Endothelial cell of umbilical vein (primary cell): ENCODE measurements at regions not wholly inside any gene's neighbourhood (a gene's known extent, or its start where the extent isn't known, plus 50 kb on each side); places are given as distances from the start of the nearest gene placed in this dataset.

ENCODE experiments used
- BruUV-seq: library from RNA; stranded (reverse); fragments of 400-500 nt; replicated peaks from 2 replicates; lab custom pipeline; 2021; lab: Mats Ljungman, UMichigan
- CTCF ChIA-PET: fragments of 300-600, 350-600 bp; sonication (Branson Sonifier 250); formaldehyde crosslinking; loops from one replicate; lab custom pipeline; 2021; ENCODE audit warnings: antibody characterized with exemption, inconsistent platforms; lab: Charles Lee
- POLR2A ChIA-PET: fragments of 300-600, 350-600 bp; sonication (Branson Sonifier 250); formaldehyde crosslinking; loops from one replicate; lab custom pipeline; 2021; ENCODE audit warnings: antibody characterized with exemption, inconsistent platforms; lab: Charles Lee
- DNase-seq: peaks from one replicate; pipeline ENCODE4 v3.0.0-alpha.2; 2011; ENCODE audit warnings: low read depth, low spot score
- FAIRE-seq: peaks from 2 replicates; lab custom pipeline; 2011; peaks lifted over from hg19 to GRCh38; lab: Jason Lieb, UNC
- H2AFZ ChIP-seq: 2 replicates; pipeline ENCODE4 v1.6.0; 2012; ENCODE audit warnings: low read depth, low read length, control low read depth, inconsistent platforms
- H3K27ac ChIP-seq: 2 replicates; pipeline ENCODE4 v1.5.1; 2011; ENCODE audit warnings: low read depth, mild to moderate bottlenecking, control low read depth, low read length, moderate library complexity; ENCODE audit not compliant: insufficient read depth
- H3K27me3 ChIP-seq, 2 experiments: 2 replicates each; pipeline versions ENCODE4 v1.6.0 to v1.6.1; 2011; ENCODE audit warnings: low read length in 2 of 2, mixed read lengths in 1 of 2; ENCODE audit not compliant: control insufficient read depth in 2 of 2, insufficient read depth in 2 of 2
- H3K36me3 ChIP-seq, 2 experiments: 2 replicates in 1 of 2; 3 replicates in 1 of 2; pipeline ENCODE4 v1.5.1; 2011; ENCODE audit warnings: low read length in 2 of 2, mild to moderate bottlenecking in 1 of 2, moderate library complexity in 1 of 2; ENCODE audit not compliant: control insufficient read depth in 2 of 2, insufficient read depth in 2 of 2; ENCODE audit errors: extremely low read depth in 1 of 2
- H3K4me1 ChIP-seq: 3 replicates; pipeline ENCODE4 v1.5.1; 2011; ENCODE audit warnings: mild to moderate bottlenecking, low read length; ENCODE audit not compliant: control insufficient read depth, insufficient read depth; ENCODE audit errors: extremely low read depth
- H3K4me2 ChIP-seq: 2 replicates; pipeline ENCODE4 v1.6.1; 2011; ENCODE audit warnings: low read length, control low read depth, mixed read lengths; ENCODE audit not compliant: insufficient read depth
- H3K4me3 ChIP-seq, 3 experiments: fragments of 200-600 bp in 1 of 3; sonication (generic), shearing (Covaris generic) in 1 of 3; replicated peaks in 1 of 3; 2 replicates each; pipeline ENCODE4 v1.5.1; 2011 to 2016; ENCODE audit warnings: control low read depth in 3 of 3, low read length in 3 of 3, mild to moderate bottlenecking in 2 of 3, inconsistent platforms in 1 of 3, low read depth in 1 of 3, moderate library complexity in 1 of 3; ENCODE audit not compliant: insufficient read depth in 1 of 3
- H3K79me2 ChIP-seq: 2 replicates; pipeline ENCODE4 v1.6.0; 2012; ENCODE audit warnings: low read length, inconsistent platforms; ENCODE audit not compliant: control insufficient read depth, insufficient read depth
- H3K9ac ChIP-seq: replicated peaks from 2 replicates; pipeline ENCODE3; 2011; ENCODE audit warnings: low read length, control low read depth; ENCODE audit not compliant: insufficient read depth; ENCODE audit errors: extremely low read depth
- H3K9me1 ChIP-seq: replicated peaks from 3 replicates; pipeline ENCODE4 v1.6.0; 2011; ENCODE audit warnings: mild to moderate bottlenecking, low read length; ENCODE audit not compliant: control insufficient read depth, insufficient read depth; ENCODE audit errors: extremely low read depth
- H3K9me3 ChIP-seq: replicated peaks from 2 replicates; pipeline ENCODE4 v1.5.1; 2012; ENCODE audit warnings: low read length, inconsistent platforms; ENCODE audit not compliant: control insufficient read depth, insufficient read depth
- H4K20me1 ChIP-seq: replicated peaks from 2 replicates; pipeline ENCODE3; 2011; ENCODE audit warnings: mild to moderate bottlenecking, low read length; ENCODE audit not compliant: control insufficient read depth, insufficient read depth; ENCODE audit errors: extremely low read depth
- CTCF ChIP-seq, 2 donors: IDR thresholded peaks; 1 replicate in 1 of 2; 2 replicates in 1 of 2; pipeline ENCODE4 v1.5.1; 2011; ENCODE audit warnings: low read length in 2 of 2, mild to moderate bottlenecking in 2 of 2, moderate library complexity in 2 of 2, control low read depth in 1 of 2, inconsistent platforms in 1 of 2, low read depth in 1 of 2; ENCODE audit not compliant: insufficient read depth in 1 of 2; ENCODE audit errors: extremely low read depth in 1 of 2
- EZH2 ChIP-seq: IDR thresholded peaks from 2 replicates; pipeline ENCODE4 v1.6.1; 2012; ENCODE audit warnings: borderline replicate concordance, low read depth, mild to moderate bottlenecking, moderate library complexity, low read length, inconsistent platforms; ENCODE audit not compliant: severe bottlenecking
- FOS ChIP-seq: IDR thresholded peaks from 2 replicates; pipeline ENCODE4 v1.6.1; 2011; ENCODE audit warnings: mild to moderate bottlenecking, low read length, moderate library complexity, borderline replicate concordance; ENCODE audit not compliant: insufficient read depth
- GATA2 ChIP-seq: IDR thresholded peaks from 2 replicates; pipeline ENCODE4 v1.7.0; 2011; ENCODE audit warnings: low read depth, mild to moderate bottlenecking, moderate library complexity, mixed read lengths, low read length; ENCODE audit not compliant: insufficient read length, insufficient read depth
- JUN ChIP-seq: IDR thresholded peaks from 2 replicates; pipeline ENCODE4 v1.6.1; 2011; ENCODE audit warnings: borderline replicate concordance, low read depth; ENCODE audit not compliant: insufficient read length, insufficient read depth
- MAX ChIP-seq: IDR thresholded peaks from 2 replicates; pipeline ENCODE4 v1.6.1; 2011; ENCODE audit not compliant: insufficient read depth, insufficient read length
- MYC ChIP-seq: IDR thresholded peaks from one replicate; pipeline ENCODE4 v1.6.1; 2011; ENCODE audit warnings: mild to moderate bottlenecking, low read depth, low read length
- POLR2A ChIP-seq: IDR thresholded peaks from 2 replicates; pipeline ENCODE4 v1.6.1; 2012; ENCODE audit warnings: low read depth, mild to moderate bottlenecking, control low read depth, low read length
- POLR2AphosphoS5 ChIP-seq: IDR thresholded peaks from 2 replicates; pipeline ENCODE4 v1.6.1; 2012; ENCODE audit warnings: low read depth, mild to moderate bottlenecking, control low read depth, low read length, moderate library complexity; ENCODE audit not compliant: insufficient read depth
- dilution Hi-C: fragments of 300-500 bp; cut with MboI; formaldehyde crosslinking; loops from one replicate; pipeline ENCODE4 v1.15.0; 2019; ENCODE audit warnings: low sequenced_read_pairs; ENCODE audit not compliant: extremely low pct_ligation_motif_present
- intact Hi-C: fragments of 100-400 bp; cut with micrococcal nuclease; formaldehyde crosslinking; loops from one replicate; pipeline ENCODE4 v1.10.0; 2022

GRCh38 chr5:54905942-54906537, 79.4 kb downstream of the ESM1 start:
- Histone ChIP-seq H3K36me3 (no peaks in the 10 kb centered on the region), H3K4me1 (peaks cover 39% of the 10 kb centered on the region), H3K27ac (no peak overlapping the region), H3K79me2 (no peaks in the 10 kb centered on the region), H3K27me3 (no peaks in the 10 kb centered on the region), H4K20me1 (no peaks in the 10 kb centered on the region), H3K9me1 (no peaks in the 10 kb centered on the region), H3K4me2 (peak overlapping the region; percentile 71), H2AFZ (no peak overlapping the region), H3K4me3 (peak overlapping the region in 1 of 3 experiments; percentile 7), H3K9ac (peak overlapping the region; percentile 34), H3K9me3 (no peaks in the 10 kb centered on the region)
- POLR2A ChIA-PET, result interaction anchor here (0.8 to 1.4 kb wide), 2 partner anchors 38 to 254 kb away, joined by 3 to 8 read pairs; partner anchors contain the start of gene GPX8
- no peak for TF ChIP-seq POLR2AphosphoS5
- TF ChIP-seq CTCF (IDR thresholded peaks at IDR 0.05; ENCODE audit: extremely low read depth in 1 of 2, insufficient read depth in 1 of 2, low read depth in 1 of 2, low read length in 2 of 2), result peak; percentile 59 to 63
- no peak for TF ChIP-seq MYC
- dilution Hi-C loops, result no loop called here
- DNase-seq, result peak; percentile 91
- BruUV-seq, result no TSS peak
- intact Hi-C loops, result loop anchor here (1.0 to 2.0 kb wide), 7 partner anchors 36 to 401 kb away; partner anchors contain the start of genes DHX29, ESM1 and MTREX
- CTCF ChIA-PET, result interaction anchor here (0.6 to 11.4 kb wide), 40 partner anchors 9 to 662 kb away, joined by 3 to 480 read pairs (median 4); partner anchors contain the start of genes ESM1, GPX8 and SNX18
- FAIRE-seq, result peak; percentile 91

GRCh38 chr5:54905246-54905795, 80.1 kb downstream of the ESM1 start:
- H3K4me1 ChIP-seq, result peaks cover 35% of the 10 kb centered on the region
- H3K9me1 ChIP-seq, result no peaks in the 10 kb centered on the region
- ChIA-PET CTCF (interaction anchor here (0.9 to 11.4 kb wide), 35 partner anchors 9 to 662 kb away, joined by 3 to 480 read pairs (median 7); partner anchors contain the start of genes ESM1, GPX8 and SNX18), POLR2A (interaction anchor here (1.4 kb wide), 1 partner anchor 254 kb away, joined by 8 read pairs; the partner anchor contains the start of gene GPX8)
- no peak for TF ChIP-seq FOS
- TF ChIP-seq POLR2A, result no peak
- TF ChIP-seq MYC, result no peak
- no peak for TF ChIP-seq MAX
- no peak for TF ChIP-seq CTCF (IDR thresholded peaks at IDR 0.05; ENCODE audit: extremely low read depth in 1 of 2, insufficient read depth in 1 of 2, low read depth in 1 of 2, low read length in 2 of 2)
- no peak for TF ChIP-seq POLR2AphosphoS5
- TF ChIP-seq JUN, result no peak
- TF ChIP-seq EZH2, result no peak
- TF ChIP-seq GATA2, result no peak
- intact Hi-C loops, result loop anchor here (2.0 kb wide), 1 partner anchor 55 kb away; no protein-coding TSS in a partner anchor
- H3K9me3 ChIP-seq, result no peaks in the 10 kb centered on the region
- no peak overlapping the region for H3K4me3 ChIP-seq
- no peak overlapping the region for H3K9ac ChIP-seq
- no peak overlapping the region for H3K4me2 ChIP-seq
- dilution Hi-C loops, result no loop called here
- no peak for FAIRE-seq
- no peak overlapping the region for H2AFZ ChIP-seq
- no TSS peak for BruUV-seq
- H3K27me3 ChIP-seq, result no peaks in the 10 kb centered on the region
- H3K79me2 ChIP-seq, result no peaks in the 10 kb centered on the region
- DNase-seq, result no peak
- no peaks in the 10 kb centered on the region for H3K36me3 ChIP-seq
- H3K27ac ChIP-seq, result no peak overlapping the region
- H4K20me1 ChIP-seq, result no peaks in the 10 kb centered on the region
